Dermis blood vessel endothelial cell (primary cell): ENCODE measurements at regions not wholly inside any gene's neighbourhood (a gene's known extent, or its start where the extent isn't known, plus 50 kb on each side); places are given as distances from the start of the nearest gene placed in this dataset.

Experiments used
- DNase-seq: peaks from one replicate; pipeline ENCODE4 v3.0.0; 2010

DNA sequence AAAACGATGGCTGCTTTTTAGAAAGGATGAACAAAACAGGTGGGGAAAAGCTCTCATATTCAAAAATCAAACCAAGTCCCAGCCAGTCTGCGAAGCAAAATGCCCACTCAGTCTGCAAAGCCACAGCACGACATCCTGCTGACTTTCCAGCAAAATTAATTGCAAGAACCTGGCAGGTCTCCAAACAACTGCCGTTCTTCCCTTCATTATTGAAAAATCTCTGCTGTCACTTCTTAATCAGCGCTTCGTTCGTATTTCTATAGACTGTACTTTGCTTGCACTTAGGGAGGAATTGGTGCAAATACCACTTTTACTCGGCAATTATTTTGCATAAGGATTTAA lies 222.4 kb downstream of the CBLN4 start:
- no peak for DNase-seq

DNA sequence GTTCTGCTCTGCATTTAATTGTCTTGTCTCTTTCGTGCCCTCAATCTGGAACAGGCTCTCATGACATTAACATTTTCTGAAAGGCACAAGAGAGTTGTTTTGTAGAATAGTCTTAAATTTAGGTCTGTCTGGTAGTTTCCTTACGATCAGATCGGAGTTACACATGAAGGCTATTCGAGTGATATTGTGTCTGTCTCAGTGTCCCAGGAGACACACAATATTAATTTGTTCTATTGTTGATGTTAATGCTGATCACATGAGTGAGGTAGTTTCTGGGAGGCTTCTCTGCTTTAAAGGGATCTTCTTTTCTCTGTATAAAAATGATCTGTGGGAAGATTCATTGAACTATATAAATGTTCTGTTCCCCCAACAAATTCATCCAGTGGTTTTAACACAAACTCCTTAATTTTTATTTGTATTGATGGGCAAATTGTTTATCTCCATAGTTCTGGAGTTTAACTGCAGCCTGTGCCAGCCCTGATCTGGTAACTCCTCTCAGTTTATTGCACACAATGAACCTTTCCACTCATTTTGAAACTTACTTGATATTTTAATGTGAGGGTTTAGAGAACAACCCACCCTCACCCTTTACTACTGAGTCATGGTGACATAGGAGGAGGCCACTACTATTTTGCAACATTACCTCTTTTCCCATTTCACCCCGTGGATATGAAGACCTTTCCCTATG lies 223.0 kb downstream of the CBLN4 start:
- DNase-seq: no peak

DNA sequence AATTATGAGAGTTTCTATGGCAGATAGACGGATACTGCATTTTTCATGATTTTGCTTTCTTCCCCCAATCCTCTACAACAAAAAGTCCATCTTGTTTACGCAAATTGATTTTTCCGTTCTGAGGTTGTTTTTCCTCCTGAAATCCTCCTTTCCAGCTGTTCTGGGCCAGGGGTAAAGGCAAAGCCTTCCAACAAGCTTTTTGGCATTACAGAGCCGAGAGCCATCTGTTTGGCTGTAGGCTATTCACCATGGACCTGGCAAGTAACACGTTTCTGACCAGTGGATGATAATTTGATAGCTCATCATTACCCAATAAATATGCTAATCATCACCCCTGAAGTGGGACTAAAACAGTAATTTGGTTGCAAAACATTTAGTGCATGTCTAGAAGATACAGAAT lies 226.5 kb downstream of the CBLN4 start:
- DNase-seq: no peak

DNA sequence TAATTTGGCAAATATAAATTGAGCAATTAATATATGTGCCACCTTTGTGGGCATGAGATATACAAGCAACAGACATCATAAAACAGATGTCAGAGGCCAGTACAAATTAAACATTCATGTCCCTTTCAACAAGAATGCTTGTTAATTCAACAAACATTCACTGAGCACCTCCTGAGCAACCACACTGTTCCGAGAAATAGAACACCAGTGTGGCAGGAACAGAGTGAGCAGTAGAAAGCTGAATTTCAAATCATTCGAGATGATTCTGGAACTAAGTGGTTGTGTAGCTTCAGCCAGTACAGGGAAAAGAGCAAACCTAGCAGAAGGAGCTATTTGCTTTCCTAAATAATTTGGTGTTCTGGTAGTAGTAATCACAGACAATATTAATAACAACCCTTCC lies 227.7 kb downstream of the CBLN4 start:
- no peak for DNase-seq

DNA sequence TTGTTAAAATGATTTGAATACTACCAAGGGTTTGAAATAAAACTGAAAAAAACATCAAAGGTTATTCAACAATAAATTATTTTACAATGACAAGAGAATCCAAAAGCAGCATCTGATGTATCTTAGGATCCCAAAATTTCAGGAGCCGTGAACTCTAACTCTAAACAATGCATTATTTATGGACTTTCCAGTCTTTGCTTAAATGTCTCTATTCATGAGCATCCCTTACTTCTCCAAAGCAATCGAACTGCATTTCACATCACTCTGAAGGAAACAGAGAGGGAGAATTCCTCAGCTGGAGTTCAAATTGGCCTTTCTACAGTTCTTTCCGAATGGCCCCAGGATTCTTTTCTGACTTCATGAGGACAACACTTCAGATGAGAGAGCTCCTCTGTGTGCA lies 229.1 kb downstream of the CBLN4 start:
- no peak for DNase-seq

DNA sequence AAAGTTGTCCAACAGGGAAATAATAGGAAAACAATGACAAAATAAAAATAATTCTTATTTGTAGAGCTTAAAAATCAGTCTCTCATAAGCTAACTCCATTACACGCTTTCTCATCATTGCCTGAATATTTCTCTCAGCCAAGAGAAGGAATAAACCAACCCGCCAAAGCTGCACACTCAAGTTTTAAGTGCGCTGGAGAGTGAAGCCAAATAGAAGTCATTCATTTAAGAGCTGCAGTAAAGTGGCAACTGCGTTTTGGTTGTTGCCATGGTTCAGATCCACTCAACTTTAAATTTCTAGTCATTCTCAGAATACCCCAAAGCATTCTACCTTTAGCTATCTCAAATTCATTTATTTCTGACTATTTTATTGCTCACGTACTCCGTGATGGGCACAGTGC lies 230.7 kb downstream of the CBLN4 start:
- no peak for DNase-seq

DNA sequence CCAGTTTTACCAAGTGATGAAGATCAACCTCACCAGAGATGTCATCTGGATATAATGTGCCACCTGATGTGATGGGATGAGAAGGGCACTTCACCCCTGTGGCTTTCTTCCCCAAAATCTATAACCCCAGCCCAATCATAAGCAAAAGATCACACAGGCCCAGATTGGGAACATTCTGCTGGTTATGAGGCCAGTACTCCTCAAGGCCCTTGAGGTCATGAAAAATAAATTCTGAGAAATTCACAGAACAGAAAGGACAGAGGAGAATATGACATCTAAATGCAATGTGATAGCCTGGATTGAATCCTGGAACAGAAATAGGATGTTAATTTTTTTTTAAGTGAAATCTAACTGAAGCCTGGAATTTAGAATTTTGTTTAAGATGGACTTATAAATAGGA lies 243.5 kb downstream of the CBLN4 start:
- no peak for DNase-seq

DNA sequence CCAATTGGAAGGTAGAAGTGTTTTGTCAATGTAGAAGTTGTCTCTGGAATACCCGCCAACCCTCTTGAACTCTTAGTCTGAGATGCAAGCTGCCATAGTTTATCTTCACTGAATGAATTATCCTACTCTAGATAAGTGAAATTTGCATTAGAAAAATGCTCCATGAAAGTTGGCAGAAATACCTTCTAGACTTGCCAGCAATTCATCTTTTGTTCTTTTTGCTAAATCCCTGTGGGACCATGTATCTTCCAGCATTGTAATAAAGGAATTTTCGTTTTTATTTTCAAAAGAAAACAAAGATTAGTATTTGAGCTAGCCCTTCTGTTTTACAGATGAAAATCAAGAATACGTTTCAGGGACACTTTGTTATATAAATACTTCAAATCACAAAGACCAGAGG lies 244.2 kb downstream of the CBLN4 start:
- DNase-seq: no peak

DNA sequence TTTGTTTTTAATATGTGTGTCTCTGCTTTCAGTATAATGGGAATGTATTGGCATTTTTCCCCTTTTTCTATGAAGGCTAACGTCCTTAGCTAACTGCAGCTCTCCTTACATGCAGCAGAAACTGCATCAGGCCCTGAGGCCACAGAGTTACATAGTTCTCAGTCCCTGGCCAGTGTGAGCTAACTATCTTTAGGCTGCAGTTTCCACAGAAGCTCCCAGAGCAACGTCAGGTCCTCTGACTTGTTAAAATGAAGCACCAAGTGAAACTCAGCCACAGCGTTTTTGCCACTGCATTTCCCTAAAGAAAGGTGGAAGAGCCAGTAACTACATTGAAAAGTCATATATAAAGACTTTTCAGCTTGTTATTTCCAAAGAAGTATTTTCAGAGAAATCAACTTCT lies 244.7 kb downstream of the CBLN4 start:
- DNase-seq: no peak

DNA sequence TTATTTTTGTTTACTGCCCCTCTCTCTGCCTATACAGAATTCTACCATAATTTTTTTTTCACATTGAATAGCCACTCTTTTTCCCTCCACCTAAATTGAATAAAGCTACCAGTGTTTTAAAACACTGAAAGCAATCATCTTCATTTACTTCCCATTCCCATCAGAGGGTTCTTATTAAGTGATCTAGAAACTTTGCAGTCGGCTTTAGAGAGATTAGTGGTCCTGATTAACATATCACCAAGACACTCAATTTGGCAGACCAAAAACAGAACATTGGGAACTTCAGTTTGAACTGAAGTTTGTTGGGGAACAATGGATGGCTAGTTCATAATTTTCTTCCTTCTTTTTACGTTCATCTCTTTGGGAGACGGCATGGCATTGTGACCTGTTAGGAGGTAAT lies 249.5 kb downstream of the CBLN4 start:
- DNase-seq: no peak

DNA sequence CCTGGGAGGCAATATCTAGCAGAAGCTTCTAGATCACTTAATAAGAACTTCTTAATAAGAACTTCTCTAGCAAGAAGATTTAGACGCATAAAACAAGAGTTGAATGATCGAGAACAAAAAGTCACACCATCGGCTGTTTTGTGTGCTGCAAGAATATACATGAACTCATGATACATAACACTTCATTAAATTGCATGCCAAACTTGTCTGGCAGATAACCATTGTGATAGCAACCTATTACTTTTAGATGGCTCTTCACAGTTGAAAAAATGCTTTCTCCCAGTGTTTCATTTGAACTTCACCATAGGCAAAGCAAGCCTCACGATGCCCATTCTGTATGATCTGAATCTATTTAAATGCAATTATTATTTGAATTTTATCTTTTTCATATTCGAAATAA lies 249.9 kb downstream of the CBLN4 start:
- DNase-seq: no peak

DNA sequence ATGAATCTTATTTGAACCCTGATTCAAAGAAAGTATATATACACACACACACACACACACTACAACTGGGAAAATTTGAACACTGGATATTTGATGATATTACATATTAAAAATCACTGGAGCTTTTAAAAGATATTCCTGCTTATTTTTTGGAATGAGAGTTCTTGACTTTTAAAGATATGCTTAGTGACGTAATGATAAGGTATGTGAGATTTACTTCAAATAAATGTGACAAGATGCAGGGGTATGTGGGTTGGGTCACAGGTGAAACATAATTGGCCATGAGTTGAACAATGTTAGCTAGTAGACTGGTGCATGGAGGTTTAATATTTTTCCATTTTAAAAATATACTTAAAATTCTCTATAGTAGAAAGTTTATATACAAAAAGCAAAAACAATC lies 258.6 kb downstream of the CBLN4 start:
- DNase-seq: no peak

DNA sequence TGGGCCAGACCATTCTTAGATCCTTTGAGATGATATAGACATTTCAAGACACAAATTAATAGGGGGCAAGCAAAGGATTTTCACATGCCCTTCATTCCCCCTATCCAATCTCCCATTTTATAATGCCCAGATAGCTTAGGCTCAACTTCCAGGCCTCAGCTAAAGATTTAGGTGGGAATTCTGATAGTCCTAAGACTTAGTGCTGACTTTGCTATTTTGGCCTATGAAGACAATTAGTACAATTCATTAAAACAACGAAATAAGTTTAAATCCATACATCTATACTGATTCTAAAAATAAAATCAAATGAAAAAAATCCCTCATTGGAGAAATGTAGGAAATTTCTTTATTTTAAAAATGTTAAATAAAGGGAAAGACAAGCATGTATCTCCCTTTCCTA lies 259.5 kb downstream of the CBLN4 start:
- no peak for DNase-seq

DNA sequence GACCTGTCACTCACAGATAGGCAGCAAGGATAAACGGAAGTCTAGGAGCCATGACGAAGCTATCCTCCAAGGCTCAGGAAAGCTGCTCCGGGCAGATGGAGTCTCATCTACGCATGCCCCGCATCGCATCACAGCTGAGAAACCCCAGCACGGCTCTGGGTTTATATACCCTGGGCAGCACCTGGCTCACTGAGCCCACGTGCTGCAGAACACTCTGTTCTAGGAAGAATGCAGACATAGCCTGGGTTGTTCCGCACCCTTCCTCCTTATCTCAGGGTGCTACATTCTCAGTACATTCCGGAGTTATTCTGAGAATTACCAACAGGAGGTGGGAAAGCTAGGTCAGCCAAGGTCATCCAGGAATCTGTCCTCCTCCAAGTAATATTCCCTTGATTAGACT lies 260.4 kb downstream of the CBLN4 start:
- DNase-seq: no peak

DNA sequence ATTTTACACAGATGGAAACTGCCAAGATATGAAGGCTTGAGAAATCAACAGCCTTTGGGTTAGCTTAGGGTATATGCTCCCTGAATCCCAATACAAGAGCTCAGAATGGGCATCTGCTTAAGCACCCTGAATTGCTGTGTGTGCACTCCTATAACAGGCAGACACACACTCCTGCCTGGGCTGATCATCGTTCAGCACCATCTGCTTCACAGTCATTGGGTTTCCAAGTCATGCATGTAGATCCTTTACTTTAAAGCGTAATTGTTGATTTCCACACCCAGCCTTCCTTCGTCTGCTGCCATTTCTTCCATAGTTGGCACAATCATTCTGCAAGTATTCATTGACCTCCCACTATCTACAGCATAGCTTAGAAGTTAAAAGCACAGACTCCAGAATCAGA lies 263.5 kb downstream of the CBLN4 start:
- DNase-seq: no peak

DNA sequence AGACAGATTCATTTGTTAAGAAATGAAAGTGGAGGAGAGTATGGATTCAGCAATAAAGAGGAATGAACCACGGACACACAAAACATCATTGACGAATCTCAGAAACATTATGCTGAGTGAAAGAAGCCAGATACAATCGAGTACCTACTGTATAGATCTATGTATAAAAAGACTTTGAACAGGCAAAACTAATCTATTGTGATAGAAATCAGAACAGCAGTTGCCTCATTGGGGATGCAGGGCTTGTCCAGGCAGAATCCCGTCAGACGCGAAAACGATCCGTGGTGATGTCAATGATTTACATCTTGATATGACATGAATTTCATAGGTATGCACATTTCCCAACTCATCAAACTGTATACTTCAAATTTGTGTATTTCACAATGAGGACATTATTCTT lies 265.2 kb downstream of the CBLN4 start:
- no peak for DNase-seq

DNA sequence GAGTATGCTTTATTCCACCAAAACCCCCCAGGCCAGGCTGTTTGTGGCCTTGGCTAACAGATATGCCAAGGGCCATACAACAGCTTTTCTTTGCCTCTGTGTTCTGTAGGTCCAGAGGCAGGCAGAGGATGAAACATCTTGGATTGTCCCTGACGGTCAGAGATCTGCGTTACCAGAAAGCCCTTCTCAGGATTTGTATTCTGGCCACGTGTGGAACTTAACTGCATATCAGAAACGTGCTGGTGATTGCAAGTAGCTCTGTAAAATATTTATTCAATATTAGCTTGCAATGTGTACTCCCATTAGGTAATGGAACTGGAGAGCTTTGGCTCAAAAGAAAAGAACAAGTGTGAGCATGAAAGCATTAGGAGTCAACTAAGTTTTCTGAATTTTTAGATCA lies 275.0 kb downstream of the CBLN4 start:
- DNase-seq: no peak

DNA sequence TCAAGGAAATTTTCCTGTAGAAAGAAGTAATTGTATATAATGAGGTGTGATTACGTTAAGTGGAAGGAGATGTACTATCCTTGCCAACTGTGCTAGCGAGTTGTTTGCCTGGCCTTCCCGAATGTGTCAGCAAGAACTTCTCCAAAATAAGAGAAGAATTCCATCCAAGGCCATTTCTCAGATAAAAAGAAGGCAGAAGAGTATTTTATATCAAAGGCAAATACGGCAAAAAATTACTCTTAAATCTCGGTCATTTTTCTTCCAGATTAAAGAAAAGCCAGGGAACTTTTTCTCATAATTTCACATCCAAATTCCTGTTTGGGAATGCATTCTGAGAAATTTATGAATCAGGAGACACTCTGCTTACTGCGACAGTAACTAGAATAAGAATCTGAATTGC lies 290.6 kb downstream of the CBLN4 start:
- DNase-seq: no peak

DNA sequence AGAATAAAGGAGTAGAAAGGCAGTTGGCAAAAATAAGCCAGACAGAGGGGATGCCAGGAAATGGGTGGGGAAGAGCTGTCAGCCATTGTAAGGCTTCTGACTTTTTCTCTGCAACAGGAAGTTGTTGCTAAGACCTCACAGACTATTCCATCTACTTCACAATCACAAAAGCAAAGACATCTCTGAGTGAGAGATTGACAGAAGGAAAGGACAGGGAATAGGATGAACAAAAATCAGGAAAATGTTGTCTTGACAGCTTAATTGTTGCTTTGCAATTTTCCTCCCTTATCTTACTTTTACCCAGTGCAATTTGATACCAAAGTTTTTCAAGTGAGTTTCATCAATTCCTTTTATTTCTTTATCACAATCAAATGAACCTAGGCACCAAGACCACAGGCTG lies 291.2 kb downstream of the CBLN4 start:
- DNase-seq: no peak

DNA sequence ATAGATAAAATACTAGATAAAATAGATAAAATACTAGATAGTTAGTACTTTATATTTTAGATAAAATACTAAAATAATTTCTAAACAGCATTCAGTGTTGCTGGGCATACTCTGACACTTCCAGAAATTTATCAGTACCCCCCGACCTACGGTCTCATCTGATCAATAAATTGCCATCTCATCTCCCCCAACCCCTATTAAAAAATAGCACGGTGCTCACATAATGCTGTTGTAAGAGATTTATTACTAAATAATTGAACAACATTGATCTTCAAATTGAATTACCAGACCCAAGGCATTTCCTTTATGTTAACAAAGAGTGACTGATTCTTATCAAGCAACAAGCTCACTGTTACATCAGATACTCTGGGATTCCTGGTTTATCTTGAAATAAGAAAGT lies 300.9 kb downstream of the CBLN4 start:
- DNase-seq: no peak

DNA sequence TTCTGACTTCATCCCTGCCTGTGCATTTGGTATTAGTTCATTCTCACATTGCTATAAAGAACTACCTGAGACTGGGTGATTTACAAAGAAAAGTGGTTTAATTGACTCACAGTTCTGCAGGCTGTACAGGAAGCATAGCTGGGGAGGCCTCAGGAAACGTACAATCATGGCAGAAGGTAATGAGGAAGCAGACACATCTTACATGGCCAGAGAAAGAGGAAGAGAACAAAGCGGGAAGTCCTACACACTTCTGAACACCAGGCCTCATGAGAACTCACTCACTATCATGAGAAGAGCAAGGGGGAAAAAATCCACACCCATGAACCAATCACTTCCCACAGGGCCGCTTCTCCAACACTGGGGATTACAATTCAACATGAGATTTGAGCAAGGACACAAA lies 303.9 kb downstream of the CBLN4 start:
- DNase-seq: no peak

DNA sequence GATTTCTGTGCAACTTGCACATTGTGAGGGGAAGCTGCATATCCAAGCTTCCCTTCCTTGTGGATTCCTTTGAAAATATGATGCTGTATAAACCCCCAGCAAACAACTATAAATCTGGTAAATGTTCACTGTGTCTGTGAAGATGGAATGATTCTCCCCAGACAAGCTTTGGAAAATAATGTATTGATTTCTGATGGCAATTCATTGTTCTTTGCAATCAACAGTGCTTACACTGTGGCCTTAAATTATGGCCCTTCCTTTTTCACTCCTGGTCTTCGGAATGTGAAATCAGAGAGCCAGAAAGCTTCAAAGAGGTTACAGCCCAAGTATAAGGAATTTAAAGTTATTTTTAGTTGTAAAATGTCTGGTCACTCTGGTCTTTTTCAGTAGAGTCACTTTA lies 308.8 kb downstream of the CBLN4 start:
- DNase-seq: no peak

DNA sequence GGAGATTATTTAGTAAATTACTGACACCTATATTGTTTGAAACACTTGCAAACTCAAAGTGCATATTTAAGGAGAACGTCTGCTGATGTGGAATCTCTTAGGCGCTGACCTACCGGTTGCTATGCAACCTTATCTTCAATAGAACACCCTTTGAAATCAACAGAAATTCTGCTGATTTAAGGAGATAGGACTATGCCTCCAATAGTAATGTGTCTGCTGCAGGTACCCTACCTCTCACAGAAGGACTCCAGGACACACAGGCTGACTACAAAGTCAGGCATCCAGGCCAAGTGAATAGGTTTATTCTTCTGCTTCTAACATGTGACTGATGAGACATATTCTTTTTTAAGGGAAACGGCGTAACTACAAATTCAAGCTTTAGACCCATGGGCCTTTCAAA lies 311.7 kb downstream of the CBLN4 start:
- no peak for DNase-seq

DNA sequence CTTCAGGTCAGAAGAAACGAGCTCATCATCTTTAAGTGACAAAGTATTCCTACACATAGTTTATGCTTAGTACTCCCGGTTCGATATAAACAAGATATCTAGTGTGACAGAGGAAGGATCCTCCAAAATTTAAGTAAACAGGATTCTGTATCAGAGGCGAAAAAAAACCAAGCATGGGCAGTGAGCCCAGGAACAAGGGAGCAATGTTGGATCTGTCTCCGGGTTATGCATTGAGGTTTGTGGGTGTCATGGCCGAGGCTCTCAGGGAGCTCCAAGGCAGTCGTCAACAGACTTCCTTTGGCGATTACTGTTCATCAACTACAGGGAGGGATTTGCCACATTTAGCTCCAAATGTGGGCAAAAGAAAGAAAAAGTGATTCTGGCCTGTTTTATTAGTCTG lies 319.5 kb downstream of the CBLN4 start:
- no peak for DNase-seq

DNA sequence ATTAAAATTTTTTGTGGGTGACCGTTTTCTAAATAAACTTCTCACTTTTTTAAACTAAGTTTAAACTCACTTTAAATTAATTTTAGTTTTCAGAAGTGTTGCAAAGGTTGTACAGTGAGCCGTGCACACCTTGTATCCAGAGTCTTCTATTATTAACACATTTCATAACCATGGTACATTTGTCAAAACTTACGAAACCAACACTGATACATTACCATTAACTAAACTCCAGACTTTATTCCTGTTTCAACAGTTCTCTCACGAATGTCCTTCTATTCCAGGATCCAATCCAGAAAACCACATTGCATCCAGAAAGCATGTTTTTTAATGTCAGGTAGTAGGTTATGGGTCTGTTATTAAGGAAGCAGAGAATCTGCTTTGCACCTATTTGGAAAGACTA lies 319.9 kb downstream of the CBLN4 start:
- DNase-seq: no peak

DNA sequence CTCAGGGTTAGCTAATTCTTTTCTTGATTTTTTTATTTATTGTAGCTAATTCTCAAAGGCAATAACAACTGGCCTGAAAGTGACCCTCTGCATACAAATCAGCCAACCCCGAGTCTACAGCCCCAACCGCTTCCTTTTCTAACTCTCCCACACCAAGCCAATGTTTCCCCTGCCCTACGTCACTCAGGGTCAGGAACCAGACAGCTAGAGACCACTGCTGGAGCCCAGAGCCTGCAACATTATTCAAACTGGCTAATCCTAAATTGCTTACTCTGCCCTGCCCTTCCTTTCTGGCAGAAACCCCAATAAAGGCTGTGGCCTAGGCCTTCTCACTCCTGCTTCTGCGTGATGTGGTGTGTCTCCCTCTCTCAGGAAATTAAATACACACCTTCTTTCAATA lies 320.7 kb downstream of the CBLN4 start:
- no peak for DNase-seq
